ENCODE measurements at regions not wholly inside any gene's neighbourhood (a gene's known extent, or its start where the extent isn't known, plus 50 kb on each side); places are given as distances from the start of the nearest gene placed in this dataset.
A peak's percentile ranks its signal among the peaks of the same experiment; 100 is the strongest.

GRCh38 chr20:11437611-11438380, 479.9 kb upstream of the BTBD3 start:
- Histone ChIP-seq H3K27ac (replicated peaks; ENCODE audit: low read length) (no peak overlapping the region), H2AFZ (ENCODE audit: low read length) (no peak overlapping the region)

DNA sequence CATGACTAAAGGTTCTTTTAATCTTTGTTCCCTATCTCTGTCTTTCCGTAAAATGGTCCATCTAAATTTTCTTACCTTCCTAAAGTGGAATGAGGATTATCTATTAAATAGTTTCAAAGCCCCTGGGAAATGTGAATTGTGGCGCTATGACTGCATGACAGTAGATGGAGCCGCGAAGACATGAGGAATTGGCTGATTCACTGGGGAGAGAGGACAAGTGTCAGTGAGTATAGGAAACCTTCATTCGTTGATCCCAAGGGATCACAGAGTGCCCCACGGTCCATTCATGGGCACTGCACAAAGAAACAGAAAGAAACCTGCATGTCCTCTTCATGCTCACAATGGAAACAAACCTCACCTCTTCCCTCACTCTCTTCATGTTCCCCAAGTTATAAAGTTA, 479.3 kb upstream of the BTBD3 start:
- no peak for DNase-seq (ENCODE audit: low spot score)
- Histone ChIP-seq H2BK15ac (ENCODE audit: low read length) (no peak overlapping the region), H3K27me3 (ENCODE audit: control insufficient read depth in 3 of 3, insufficient read depth in 3 of 3, low read depth in 1 of 3, low read length in 3 of 3) (no peaks in the 10 kb centered on the region), H3K4me1 (ENCODE audit: control insufficient read depth in 2 of 2, insufficient read depth in 1 of 2, low read depth in 1 of 2, low read length in 2 of 2) (peaks cover 0 to 7% of the 10 kb centered on the region in 2 donors), H2BK120ac (ENCODE audit: low read depth, low read length) (no peak overlapping the region), H2BK12ac (ENCODE audit: low read length) (no peak overlapping the region), H3K9me3 (replicated peaks in 1 of 2; ENCODE audit: control insufficient read depth in 2 of 2, insufficient read depth in 1 of 2, low read depth in 1 of 2, low read length in 2 of 2) (peaks cover 10 to 11% of the 10 kb centered on the region in 2 donors), H3K4me3 (ENCODE audit: low read length in 2 of 2) (no peak overlapping the region), H3K18ac (ENCODE audit: low read length) (no peak overlapping the region), H3K9ac (ENCODE audit: low read depth, low read length, poor library complexity) (no peak overlapping the region), H2AFZ (ENCODE audit: low read length) (no peak overlapping the region), H3K36me3 (replicated peaks in 1 of 2; ENCODE audit: control insufficient read depth in 2 of 2, insufficient read depth in 2 of 2, low read length in 2 of 2) (peaks cover 0 to 2% of the 10 kb centered on the region in 2 donors), H3K4me2 (ENCODE audit: insufficient read depth, low read length, poor library complexity, severe bottlenecking) (no peak overlapping the region), H3K79me1 (ENCODE audit: low read depth, low read length) (no peaks in the 10 kb centered on the region), H3K4ac (ENCODE audit: low read length) (no peak overlapping the region), H3K23ac (ENCODE audit: low read depth, low read length, poor library complexity) (no peak overlapping the region), H2BK5ac (ENCODE audit: low read length) (no peak overlapping the region), H3K14ac (ENCODE audit: low read length) (no peak overlapping the region), H2AK5ac (ENCODE audit: low read depth, low read length) (no peak overlapping the region), H4K91ac (ENCODE audit: low read depth, low read length, poor library complexity) (no peak overlapping the region), H4K8ac (ENCODE audit: low read depth, low read length) (no peak overlapping the region), H3K27ac (replicated peaks; ENCODE audit: low read length) (no peak overlapping the region)
- WGBS, 2 donors (ENCODE audit: extremely low coverage in 2 of 2, insufficient read length in 2 of 2, insufficient replicate concordance in 1 of 2), result no CpG with 5 or more reads among the region's 6 CpGs

More at GRCh38 chr20:11437611-11438380, 479.9 kb upstream of the BTBD3 start:
- no peak overlapping the region for H4K91ac ChIP-seq (ENCODE audit: low read depth, low read length, poor library complexity)
- no peak overlapping the region for H2BK15ac ChIP-seq (ENCODE audit: low read length)
- no CpG with 5 or more reads among the region's 5 CpGs for WGBS, 2 donors (ENCODE audit: extremely low coverage in 2 of 2, insufficient read length in 2 of 2, insufficient replicate concordance in 1 of 2)
- H3K9me3 ChIP-seq (replicated peaks in 1 of 2; ENCODE audit: control insufficient read depth in 2 of 2, insufficient read depth in 1 of 2, low read depth in 1 of 2, low read length in 2 of 2), result peaks cover 10 to 11% of the 10 kb centered on the region in 2 donors
- no peak overlapping the region for H3K23ac ChIP-seq (ENCODE audit: low read depth, low read length, poor library complexity)
- H3K79me1 ChIP-seq (ENCODE audit: low read depth, low read length), result no peaks in the 10 kb centered on the region
- H3K14ac ChIP-seq (ENCODE audit: low read length), result no peak overlapping the region
- H3K4me3 ChIP-seq (ENCODE audit: low read length in 2 of 2), result no peak overlapping the region
- H2AK5ac ChIP-seq (ENCODE audit: low read depth, low read length), result no peak overlapping the region
- DNase-seq (ENCODE audit: low spot score), result no peak
- H4K8ac ChIP-seq (ENCODE audit: low read depth, low read length), result no peak overlapping the region
- no peak overlapping the region for H3K9ac ChIP-seq (ENCODE audit: low read depth, low read length, poor library complexity)
- H3K18ac ChIP-seq (ENCODE audit: low read length), result no peak overlapping the region
- peaks cover 0 to 1% of the 10 kb centered on the region in 2 donors for H3K4me1 ChIP-seq (ENCODE audit: control insufficient read depth in 2 of 2, insufficient read depth in 1 of 2, low read depth in 1 of 2, low read length in 2 of 2)
- H3K27me3 ChIP-seq (ENCODE audit: control insufficient read depth in 3 of 3, insufficient read depth in 3 of 3, low read depth in 1 of 3, low read length in 3 of 3), result no peaks in the 10 kb centered on the region
- no peak overlapping the region for H2BK120ac ChIP-seq (ENCODE audit: low read depth, low read length)
- peaks cover 0 to 2% of the 10 kb centered on the region in 2 donors for H3K36me3 ChIP-seq (replicated peaks in 1 of 2; ENCODE audit: control insufficient read depth in 2 of 2, insufficient read depth in 2 of 2, low read length in 2 of 2)
- H2BK5ac ChIP-seq (ENCODE audit: low read length), result no peak overlapping the region
- no peak overlapping the region for H3K4me2 ChIP-seq (ENCODE audit: insufficient read depth, low read length, poor library complexity, severe bottlenecking)
- no peak overlapping the region for H2BK12ac ChIP-seq (ENCODE audit: low read length)
- H3K4ac ChIP-seq (ENCODE audit: low read length), result no peak overlapping the region

GRCh38 chr20:11443382-11444119, 474.1 kb upstream of the BTBD3 start:
- Histone ChIP-seq H3K79me1 (ENCODE audit: low read depth, low read length) (no peaks in the 10 kb centered on the region), H4K8ac (ENCODE audit: low read depth, low read length) (no peak overlapping the region), H2AFZ (ENCODE audit: low read length) (peak overlapping the region; percentile 27), H3K4me3 (ENCODE audit: low read length in 2 of 2) (no peak overlapping the region), H3K4me2 (ENCODE audit: insufficient read depth, low read length, poor library complexity, severe bottlenecking) (peak overlapping the region; percentile 23), H2BK15ac (ENCODE audit: low read length) (no peak overlapping the region), H2BK5ac (ENCODE audit: low read length) (no peak overlapping the region), H2BK120ac (ENCODE audit: low read depth, low read length) (no peak overlapping the region), H4K91ac (ENCODE audit: low read depth, low read length, poor library complexity) (no peak overlapping the region), H3K23ac (ENCODE audit: low read depth, low read length, poor library complexity) (no peak overlapping the region), H3K27me3 (ENCODE audit: control insufficient read depth in 3 of 3, insufficient read depth in 3 of 3, low read depth in 1 of 3, low read length in 3 of 3) (no peaks in the 10 kb centered on the region), H3K14ac (ENCODE audit: low read length) (no peak overlapping the region), H3K36me3 (replicated peaks in 1 of 2; ENCODE audit: control insufficient read depth in 2 of 2, insufficient read depth in 2 of 2, low read length in 2 of 2) (peaks cover 0 to under 1% of the 10 kb centered on the region in 2 donors), H3K4ac (ENCODE audit: low read length) (no peak overlapping the region), H3K9ac (ENCODE audit: low read depth, low read length, poor library complexity) (no peak overlapping the region), H2AK5ac (ENCODE audit: low read depth, low read length) (no peak overlapping the region), H3K27ac (replicated peaks; ENCODE audit: low read length) (peak overlapping the region; percentile 92), H3K9me3 (replicated peaks in 1 of 2; ENCODE audit: control insufficient read depth in 2 of 2, insufficient read depth in 1 of 2, low read depth in 1 of 2, low read length in 2 of 2) (peaks cover 2 to 10% of the 10 kb centered on the region in 2 donors), H2BK12ac (ENCODE audit: low read length) (no peak overlapping the region), H3K18ac (ENCODE audit: low read length) (no peak overlapping the region), H3K4me1 (ENCODE audit: control insufficient read depth in 2 of 2, insufficient read depth in 1 of 2, low read depth in 1 of 2, low read length in 2 of 2) (peaks cover 4 to 16% of the 10 kb centered on the region in 2 donors)
- no CpG with 5 or more reads among the region's 3 CpGs for WGBS, 2 donors (ENCODE audit: extremely low coverage in 2 of 2, insufficient read length in 2 of 2, insufficient replicate concordance in 1 of 2)
- peak; percentile 53 for DNase-seq (ENCODE audit: low spot score)

GRCh38 chr20:11445161-11445560, 472.5 kb upstream of the BTBD3 start:
- Histone ChIP-seq H3K27me3 (ENCODE audit: control insufficient read depth in 3 of 3, insufficient read depth in 3 of 3, low read depth in 1 of 3, low read length in 3 of 3) (no peaks in the 10 kb centered on the region), H3K18ac (ENCODE audit: low read length) (no peak overlapping the region), H3K27ac (replicated peaks; ENCODE audit: low read length) (peak overlapping the region; percentile 55), H3K23ac (ENCODE audit: low read depth, low read length, poor library complexity) (no peak overlapping the region), H3K4ac (ENCODE audit: low read length) (no peak overlapping the region), H2AFZ (ENCODE audit: low read length) (no peak overlapping the region), H3K36me3 (replicated peaks in 1 of 2; ENCODE audit: control insufficient read depth in 2 of 2, insufficient read depth in 2 of 2, low read length in 2 of 2) (no peaks in the 10 kb centered on the region), H3K9ac (ENCODE audit: low read depth, low read length, poor library complexity) (no peak overlapping the region), H4K91ac (ENCODE audit: low read depth, low read length, poor library complexity) (no peak overlapping the region), H2BK120ac (ENCODE audit: low read depth, low read length) (no peak overlapping the region), H3K79me1 (ENCODE audit: low read depth, low read length) (no peaks in the 10 kb centered on the region), H2BK15ac (ENCODE audit: low read length) (no peak overlapping the region), H3K9me3 (replicated peaks in 1 of 2; ENCODE audit: control insufficient read depth in 2 of 2, insufficient read depth in 1 of 2, low read depth in 1 of 2, low read length in 2 of 2) (peaks cover 2 to 10% of the 10 kb centered on the region in 2 donors), H3K14ac (ENCODE audit: low read length) (no peak overlapping the region), H3K4me3 (ENCODE audit: low read length in 2 of 2) (no peak overlapping the region), H2AK5ac (ENCODE audit: low read depth, low read length) (no peak overlapping the region), H3K4me1 (ENCODE audit: control insufficient read depth in 2 of 2, insufficient read depth in 1 of 2, low read depth in 1 of 2, low read length in 2 of 2) (peaks cover 4 to 16% of the 10 kb centered on the region in 2 donors), H3K4me2 (ENCODE audit: insufficient read depth, low read length, poor library complexity, severe bottlenecking) (no peak overlapping the region), H4K8ac (ENCODE audit: low read depth, low read length) (no peak overlapping the region), H2BK5ac (ENCODE audit: low read length) (no peak overlapping the region), H2BK12ac (ENCODE audit: low read length) (no peak overlapping the region)
- DNase-seq (ENCODE audit: low spot score), result no peak
- WGBS, 2 donors (ENCODE audit: extremely low coverage in 2 of 2, insufficient read length in 2 of 2, insufficient replicate concordance in 1 of 2), result no CpG with 5 or more reads among the region's 3 CpGs

Data from neuronal stem cell (in vitro differentiated cells).